Kidney (tissue), 13 donors: ENCODE measurements at regions not wholly inside any gene's neighbourhood (a gene's known extent, or its start where the extent isn't known, plus 50 kb on each side); places are given as distances from the start of the nearest gene placed in this dataset.

Experiments
- DNase-seq, 5 donors: peaks; one replicate each; pipeline ENCODE4 v3.0.0-alpha.2; 2013 to 2020
- FAIRE-seq: peaks from 2 replicates; lab custom pipeline; 2012; peaks lifted over from hg19 to GRCh38; lab: Jason Lieb, UNC
- H3K27ac ChIP-seq, 2 donors: one replicate each; pipeline ENCODE4 v1.7.0; 2013; ENCODE audit warnings: low read depth in 2 of 2, low read length in 2 of 2, inconsistent platforms in 1 of 2
- H3K27me3 ChIP-seq: one replicate; pipeline ENCODE4 v1.7.1; 2013; ENCODE audit warnings: low read length, inconsistent platforms; ENCODE audit not compliant: control insufficient read depth, insufficient read depth
- H3K36me3 ChIP-seq, 3 donors: one replicate each; pipeline versions ENCODE4 v1.7.0 to v1.7.1; 2013; ENCODE audit warnings: low read length in 3 of 3, control low read depth in 1 of 3, inconsistent platforms in 1 of 3; ENCODE audit not compliant: insufficient read depth in 3 of 3, control insufficient read depth in 2 of 3
- H3K4me1 ChIP-seq, 3 donors: one replicate each; pipeline versions ENCODE4 v1.7.0 to v1.7.1; 2013; ENCODE audit warnings: low read length in 3 of 3, inconsistent platforms in 1 of 3, low read depth in 1 of 3; ENCODE audit not compliant: control insufficient read depth in 2 of 3, insufficient read depth in 2 of 3
- H3K4me3 ChIP-seq, 3 donors: one replicate each; pipeline versions ENCODE4 v1.7.0 to v1.8.1; 2013; ENCODE audit warnings: low read length in 3 of 3, control low read depth in 1 of 3, inconsistent platforms in 1 of 3
- H3K9ac ChIP-seq, 3 donors: one replicate each; pipeline versions ENCODE4 v1.7.0 to v1.7.1; 2013; ENCODE audit warnings: low read length in 3 of 3, control low read depth in 1 of 3, inconsistent platforms in 1 of 3
- H3K9me3 ChIP-seq, 3 donors: one replicate each; pipeline versions ENCODE4 v1.7.0 to v1.7.1; 2013; ENCODE audit warnings: low read length in 3 of 3, control low read depth in 1 of 3, inconsistent platforms in 1 of 3; ENCODE audit not compliant: control insufficient read depth in 2 of 3, insufficient read depth in 1 of 3
- intact Hi-C: fragments of 100-400 bp; cut with DNase I; formaldehyde crosslinking; loops from one replicate; pipeline ENCODE4 v1.11.1; 2022
- TF ChIP-seq, protein P1 (sequence below): IDR thresholded peaks from 3 replicates; pipeline ENCODE4 v1.5.1; 2012; ENCODE audit warnings: mild to moderate bottlenecking, moderate library complexity, borderline replicate concordance; ENCODE audit not compliant: insufficient read depth; ENCODE audit errors: extremely low read depth
- donor health status: control.
- donor health status: control.
- donor health status: control.
- donor health status: control.
- donor health status: control.
- donor health status: DM: yes; HTN: yes; CAD: no.
- donor health status: Normal renal cell carcinoma (clear cell type).

DNA sequence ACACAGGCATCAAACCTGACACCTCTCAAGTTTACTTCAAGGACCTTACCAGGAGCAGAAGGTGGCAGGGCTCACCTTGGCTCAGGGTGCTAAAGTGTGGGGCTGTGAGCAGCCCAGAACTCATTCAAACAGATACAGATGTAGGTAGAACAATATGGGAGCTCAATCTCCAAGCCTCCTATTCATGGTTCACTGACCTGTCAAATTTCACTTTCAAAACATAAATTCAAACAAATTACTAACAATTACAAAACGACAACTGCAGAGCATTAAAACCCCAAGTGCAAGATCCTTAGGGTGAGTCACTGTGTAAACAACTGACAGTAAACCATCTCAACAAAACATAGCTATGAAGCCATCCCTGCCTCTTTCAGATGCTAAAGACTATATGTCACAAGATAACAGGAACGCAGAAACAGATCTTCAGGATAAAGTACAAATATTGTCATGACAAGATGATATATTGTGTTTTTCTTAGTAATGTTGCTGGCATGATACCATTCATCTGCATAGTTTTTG, 303.5 kb upstream of the ANO3 start:
- intact Hi-C loops = no loop called here
- H3K9ac ChIP-seq = no peak overlapping the region
- TF ChIP-seq, protein P1, sequence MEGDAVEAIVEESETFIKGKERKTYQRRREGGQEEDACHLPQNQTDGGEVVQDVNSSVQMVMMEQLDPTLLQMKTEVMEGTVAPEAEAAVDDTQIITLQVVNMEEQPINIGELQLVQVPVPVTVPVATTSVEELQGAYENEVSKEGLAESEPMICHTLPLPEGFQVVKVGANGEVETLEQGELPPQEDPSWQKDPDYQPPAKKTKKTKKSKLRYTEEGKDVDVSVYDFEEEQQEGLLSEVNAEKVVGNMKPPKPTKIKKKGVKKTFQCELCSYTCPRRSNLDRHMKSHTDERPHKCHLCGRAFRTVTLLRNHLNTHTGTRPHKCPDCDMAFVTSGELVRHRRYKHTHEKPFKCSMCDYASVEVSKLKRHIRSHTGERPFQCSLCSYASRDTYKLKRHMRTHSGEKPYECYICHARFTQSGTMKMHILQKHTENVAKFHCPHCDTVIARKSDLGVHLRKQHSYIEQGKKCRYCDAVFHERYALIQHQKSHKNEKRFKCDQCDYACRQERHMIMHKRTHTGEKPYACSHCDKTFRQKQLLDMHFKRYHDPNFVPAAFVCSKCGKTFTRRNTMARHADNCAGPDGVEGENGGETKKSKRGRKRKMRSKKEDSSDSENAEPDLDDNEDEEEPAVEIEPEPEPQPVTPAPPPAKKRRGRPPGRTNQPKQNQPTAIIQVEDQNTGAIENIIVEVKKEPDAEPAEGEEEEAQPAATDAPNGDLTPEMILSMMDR = no peak

DNA sequence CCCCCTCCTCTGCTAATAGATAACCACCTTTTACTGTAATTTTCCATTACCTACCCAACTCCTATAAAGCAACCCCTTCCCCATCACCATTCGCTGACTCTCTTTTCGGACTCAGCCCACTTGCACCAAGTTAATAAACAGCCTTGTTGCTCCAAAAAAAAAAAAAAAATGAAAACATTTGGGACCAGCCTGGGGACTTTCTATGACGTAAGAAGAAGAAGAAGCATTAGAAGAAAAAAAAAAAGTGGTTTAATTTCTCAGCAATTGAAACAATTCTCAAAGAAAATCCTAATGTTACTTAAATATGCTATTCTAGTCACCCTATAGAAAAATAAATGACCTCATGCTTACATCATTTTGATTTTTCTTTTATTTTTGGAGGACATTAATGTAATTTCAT, 301.5 kb upstream of the ANO3 start:
- FAIRE-seq = no peak

More for the DNA sequence above, 303.5 kb upstream of the ANO3 start:
- Histone ChIP-seq H3K27me3 (no peaks in the 10 kb centered on the region), H3K4me1 (no peaks in the 10 kb centered on the region), H3K36me3 (no peaks in the 10 kb centered on the region), H3K9me3 (no peaks in the 10 kb centered on the region), H3K27ac (no peak overlapping the region), H3K4me3 (no peak overlapping the region)
- DNase-seq (no peak), FAIRE-seq (no peak)

DNA sequence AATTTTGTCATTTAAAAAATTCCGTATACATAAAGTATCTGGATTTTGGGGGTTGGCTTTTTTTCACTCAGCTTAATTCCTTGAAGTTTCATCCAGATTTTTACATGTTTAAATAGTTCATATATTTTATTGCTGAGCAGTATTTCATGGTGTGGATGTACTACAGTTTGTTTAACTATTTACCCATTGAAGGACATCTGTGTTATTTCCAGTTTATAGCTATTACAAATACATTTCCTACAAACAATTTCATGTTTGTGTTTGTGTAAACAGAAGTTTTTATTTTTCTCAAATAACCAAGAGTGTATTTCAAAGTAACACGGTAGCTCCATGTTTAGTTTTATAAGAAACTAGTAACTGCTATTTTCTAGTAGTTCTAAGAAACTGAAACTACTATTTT, 299.7 kb upstream of the ANO3 start:
- no peak overlapping the region for H3K9ac ChIP-seq
- H3K4me3 ChIP-seq = no peak overlapping the region
- H3K36me3 ChIP-seq = no peaks in the 10 kb centered on the region
- H3K9me3 ChIP-seq = no peaks in the 10 kb centered on the region
- H3K4me1 ChIP-seq = no peaks in the 10 kb centered on the region
- H3K27ac ChIP-seq = no peak overlapping the region
- intact Hi-C loops = no loop called here
- no peak for FAIRE-seq
- H3K27me3 ChIP-seq = no peaks in the 10 kb centered on the region
- DNase-seq = peak in 1 of 5 donors; percentile 53
- TF ChIP-seq, protein P1 = no peak

More for the DNA sequence above, 301.5 kb upstream of the ANO3 start:
- H3K27me3 ChIP-seq = no peaks in the 10 kb centered on the region
- H3K4me3 ChIP-seq = no peak overlapping the region
- TF ChIP-seq, protein P1 = no peak
- no peaks in the 10 kb centered on the region for H3K4me1 ChIP-seq
- intact Hi-C loops = no loop called here
- H3K9me3 ChIP-seq = no peaks in the 10 kb centered on the region
- no peak overlapping the region for H3K27ac ChIP-seq
- DNase-seq = no peak
- no peaks in the 10 kb centered on the region for H3K36me3 ChIP-seq
- H3K9ac ChIP-seq = no peak overlapping the region

DNA sequence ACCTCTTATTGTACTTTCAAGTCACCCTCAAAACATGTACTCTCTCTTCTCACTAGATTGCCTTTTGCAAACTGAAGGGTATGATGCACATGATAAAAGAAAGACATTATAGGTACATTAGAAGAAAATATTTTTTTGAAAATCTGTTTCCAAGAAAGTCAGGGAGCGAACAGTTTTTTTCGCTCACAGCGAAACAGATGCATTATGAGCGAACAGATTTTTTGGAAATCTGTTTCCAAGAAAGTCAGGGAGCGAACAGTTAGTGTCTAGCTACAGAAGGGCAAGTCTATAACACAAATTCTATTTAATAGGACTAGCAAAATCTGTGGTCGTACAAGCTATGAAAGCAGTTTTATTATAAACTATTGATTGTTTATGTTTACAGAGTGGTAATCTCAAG, 296.2 kb upstream of the ANO3 start:
- H3K4me1 ChIP-seq = no peaks in the 10 kb centered on the region
- H3K36me3 ChIP-seq = no peaks in the 10 kb centered on the region
- H3K4me3 ChIP-seq = no peak overlapping the region
- no peaks in the 10 kb centered on the region for H3K9me3 ChIP-seq
- H3K27ac ChIP-seq = no peak overlapping the region
- H3K27me3 ChIP-seq = no peaks in the 10 kb centered on the region
- intact Hi-C loops = no loop called here
- FAIRE-seq = no peak
- DNase-seq = no peak
- H3K9ac ChIP-seq = no peak overlapping the region
- TF ChIP-seq, protein P1 = no peak
